Panc1 (cell line): ENCODE measurements at regions not wholly inside any gene's neighbourhood (a gene's known extent, or its start where the extent isn't known, plus 50 kb on each side); places are given as distances from the start of the nearest gene placed in this dataset.

ENCODE experiments used
- POLR2AphosphoS5 ChIP-seq: IDR thresholded peaks from 2 replicates; pipeline ENCODE4 v1.6.1; 2012; ENCODE audit warnings: mild to moderate bottlenecking, low read depth, low read length, moderate library complexity
- SIN3A ChIP-seq: IDR thresholded peaks from 2 replicates; pipeline ENCODE4 v1.6.1; 2012; ENCODE audit warnings: low read depth, mild to moderate bottlenecking, low read length, moderate library complexity, borderline replicate concordance; ENCODE audit not compliant: insufficient read depth
- TCF7L2 ChIP-seq: IDR thresholded peaks from 2 replicates; pipeline ENCODE4 v1.6.1; 2011; ENCODE audit warnings: mild to moderate bottlenecking, low read depth, low read length, inconsistent platforms
- TF ChIP-seq, protein P1 (sequence below): fragments of 450-650 bp; IDR thresholded peaks from 2 replicates; pipeline ENCODE4 v1.5.1; 2017; ENCODE audit warnings: mild to moderate bottlenecking

DNA sequence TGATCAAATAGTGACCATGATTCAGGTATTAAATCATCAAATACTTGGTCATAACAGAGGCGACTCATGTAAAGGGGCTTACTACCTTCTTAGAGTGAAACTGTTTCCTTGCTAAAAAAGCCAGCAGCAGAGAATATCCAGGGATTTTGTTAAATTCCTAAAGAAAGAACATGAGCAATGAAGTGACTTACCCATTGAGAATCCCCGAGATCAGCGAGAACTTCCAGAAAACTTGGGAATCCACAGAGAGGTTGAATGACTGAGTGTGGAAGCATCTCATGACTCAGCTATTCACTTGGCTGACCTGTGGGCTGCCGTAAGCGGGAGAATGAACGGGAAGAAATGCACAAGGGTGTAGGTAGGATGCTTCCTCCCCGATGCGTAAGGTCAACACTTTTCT, 85.3 kb upstream of the KCNA1 start:
- TF ChIP-seq POLR2AphosphoS5 (no peak), TCF7L2 (no peak), SIN3A (no peak)
- TF ChIP-seq, protein P1, sequence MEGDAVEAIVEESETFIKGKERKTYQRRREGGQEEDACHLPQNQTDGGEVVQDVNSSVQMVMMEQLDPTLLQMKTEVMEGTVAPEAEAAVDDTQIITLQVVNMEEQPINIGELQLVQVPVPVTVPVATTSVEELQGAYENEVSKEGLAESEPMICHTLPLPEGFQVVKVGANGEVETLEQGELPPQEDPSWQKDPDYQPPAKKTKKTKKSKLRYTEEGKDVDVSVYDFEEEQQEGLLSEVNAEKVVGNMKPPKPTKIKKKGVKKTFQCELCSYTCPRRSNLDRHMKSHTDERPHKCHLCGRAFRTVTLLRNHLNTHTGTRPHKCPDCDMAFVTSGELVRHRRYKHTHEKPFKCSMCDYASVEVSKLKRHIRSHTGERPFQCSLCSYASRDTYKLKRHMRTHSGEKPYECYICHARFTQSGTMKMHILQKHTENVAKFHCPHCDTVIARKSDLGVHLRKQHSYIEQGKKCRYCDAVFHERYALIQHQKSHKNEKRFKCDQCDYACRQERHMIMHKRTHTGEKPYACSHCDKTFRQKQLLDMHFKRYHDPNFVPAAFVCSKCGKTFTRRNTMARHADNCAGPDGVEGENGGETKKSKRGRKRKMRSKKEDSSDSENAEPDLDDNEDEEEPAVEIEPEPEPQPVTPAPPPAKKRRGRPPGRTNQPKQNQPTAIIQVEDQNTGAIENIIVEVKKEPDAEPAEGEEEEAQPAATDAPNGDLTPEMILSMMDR, result no peak
